ENCODE measurements at regions not wholly inside any gene's neighbourhood (a gene's known extent, or its start where the extent isn't known, plus 50 kb on each side); places are given as distances from the start of the nearest gene placed in this dataset.

- no peak for TF ChIP-seq CTCF (IDR thresholded peaks at IDR 0.05; ENCODE audit: extremely low read depth, low read depth, low read length)
- no peaks in the 10 kb centered on the region for H3K27me3 ChIP-seq (ENCODE audit: insufficient read depth, low read length)
- H3K4me3 ChIP-seq (ENCODE audit: insufficient read depth, low read length), result no peak overlapping the region
Observed at GRCh38 chr5:99133921-99134320, 205.1 kb upstream of the CHD1 start.

DNA sequence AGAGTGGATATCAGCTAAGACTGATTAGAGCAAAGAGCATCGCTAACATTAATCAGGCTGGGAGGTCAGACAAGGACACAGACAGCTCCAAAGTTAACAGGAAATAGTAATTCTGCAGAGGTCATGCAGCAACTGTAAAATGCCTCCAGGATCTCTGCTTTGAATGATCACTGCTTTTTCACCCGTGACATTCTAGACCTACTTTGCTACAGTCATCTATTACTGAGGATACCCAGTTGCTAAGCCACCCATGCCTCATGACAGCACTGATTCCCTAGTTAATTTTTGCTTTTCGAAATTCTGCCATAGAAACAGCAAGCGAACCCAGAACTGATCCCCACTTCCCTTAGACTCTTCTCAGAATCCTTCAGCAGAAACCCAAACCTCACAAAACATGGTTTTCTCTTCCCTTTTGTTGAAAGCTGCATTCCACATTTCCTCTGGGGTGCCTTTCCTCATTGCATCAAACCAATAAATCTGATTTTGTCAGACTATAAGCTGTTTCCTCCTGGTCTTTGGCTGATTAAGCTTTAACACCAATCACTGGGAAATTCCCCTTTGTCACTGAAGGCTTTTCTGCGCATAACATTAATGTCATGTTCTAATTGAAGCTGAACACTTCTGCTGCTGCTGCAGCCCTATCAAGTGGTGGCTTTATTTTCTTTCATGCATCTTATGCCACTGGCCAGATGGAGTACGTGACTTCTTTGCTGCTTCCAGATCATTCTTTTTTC lies 201.1 kb upstream of the CHD1 start:
- Histone ChIP-seq H3K27me3 (ENCODE audit: insufficient read depth, low read length) (no peaks in the 10 kb centered on the region), H2AFZ (ENCODE audit: low read length) (no peak overlapping the region)
- no peak for DNase-seq (ENCODE audit: insufficient read length, low spot score, missing footprints)

More at GRCh38 chr5:99133921-99134320, 205.1 kb upstream of the CHD1 start:
- no peak overlapping the region for H3K4me2 ChIP-seq (ENCODE audit: insufficient read depth, low read length)
- no peak overlapping the region for H2AFZ ChIP-seq (ENCODE audit: low read length)
- no peaks in the 10 kb centered on the region for H3K79me2 ChIP-seq (ENCODE audit: insufficient read depth, low read length)
- DNase-seq (ENCODE audit: insufficient read length, low spot score, missing footprints), result no peak
- no peak overlapping the region for H3K27ac ChIP-seq (ENCODE audit: low read depth, low read length)
- no peaks in the 10 kb centered on the region for H3K36me3 ChIP-seq (ENCODE audit: insufficient read depth, low read length)
- no peaks in the 10 kb centered on the region for H3K4me1 ChIP-seq (ENCODE audit: insufficient read depth, low read length)
- no peaks in the 10 kb centered on the region for H4K20me1 ChIP-seq (ENCODE audit: insufficient read depth, low read length)
- H3K9me3 ChIP-seq (ENCODE audit: low read depth, low read length), result no peaks in the 10 kb centered on the region

DNA sequence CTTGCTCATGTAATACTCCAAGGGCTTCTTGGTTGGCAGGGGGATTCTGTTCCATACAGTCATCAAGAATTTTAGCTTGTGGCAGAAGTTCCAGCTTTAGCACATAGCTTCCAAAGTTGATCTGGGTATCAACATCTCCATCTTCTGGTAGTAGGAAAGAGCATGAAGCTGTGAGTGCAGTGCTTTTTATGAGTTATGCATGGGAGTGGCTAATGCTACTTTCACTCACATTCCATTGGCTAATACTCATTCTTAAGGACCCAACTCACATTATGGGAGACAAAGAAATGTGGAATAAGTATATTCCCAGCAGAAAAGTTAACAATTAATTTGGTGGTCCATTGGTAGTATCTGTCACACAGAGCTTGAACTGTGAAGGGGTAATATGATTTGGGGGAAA lies 194.2 kb upstream of the CHD1 start:
- no peak overlapping the region for H3K27ac ChIP-seq (ENCODE audit: low read depth, low read length)
- H3K9me3 ChIP-seq (ENCODE audit: low read depth, low read length), result no peaks in the 10 kb centered on the region
- DNase-seq (ENCODE audit: insufficient read length, low spot score, missing footprints), result no peak
- no peaks in the 10 kb centered on the region for H3K27me3 ChIP-seq (ENCODE audit: insufficient read depth, low read length)
- H4K20me1 ChIP-seq (ENCODE audit: insufficient read depth, low read length), result no peaks in the 10 kb centered on the region
- H3K4me2 ChIP-seq (ENCODE audit: insufficient read depth, low read length), result no peak overlapping the region
- H3K4me3 ChIP-seq (ENCODE audit: insufficient read depth, low read length), result no peak overlapping the region
- H3K79me2 ChIP-seq (ENCODE audit: insufficient read depth, low read length), result no peaks in the 10 kb centered on the region
- no peak for TF ChIP-seq CTCF (IDR thresholded peaks at IDR 0.05; ENCODE audit: extremely low read depth, low read depth, low read length)
- H3K4me1 ChIP-seq (ENCODE audit: insufficient read depth, low read length), result no peaks in the 10 kb centered on the region
- H2AFZ ChIP-seq (ENCODE audit: low read length), result no peak overlapping the region
- H3K36me3 ChIP-seq (ENCODE audit: insufficient read depth, low read length), result no peaks in the 10 kb centered on the region

More for the DNA sequence above, 201.1 kb upstream of the CHD1 start:
- Histone ChIP-seq H3K9me3 (ENCODE audit: low read depth, low read length) (no peaks in the 10 kb centered on the region), H4K20me1 (ENCODE audit: insufficient read depth, low read length) (no peaks in the 10 kb centered on the region), H3K36me3 (ENCODE audit: insufficient read depth, low read length) (no peaks in the 10 kb centered on the region), H3K79me2 (ENCODE audit: insufficient read depth, low read length) (no peaks in the 10 kb centered on the region), H3K4me1 (ENCODE audit: insufficient read depth, low read length) (no peaks in the 10 kb centered on the region), H3K4me3 (ENCODE audit: insufficient read depth, low read length) (no peak overlapping the region), H3K4me2 (ENCODE audit: insufficient read depth, low read length) (no peak overlapping the region), H3K27ac (ENCODE audit: low read depth, low read length) (no peak overlapping the region)
- no peak for TF ChIP-seq CTCF (IDR thresholded peaks at IDR 0.05; ENCODE audit: extremely low read depth, low read depth, low read length)

- no peak for TF ChIP-seq CTCF (IDR thresholded peaks at IDR 0.05; ENCODE audit: extremely low read depth, low read depth, low read length)
- Histone ChIP-seq H2AFZ (ENCODE audit: low read length) (no peak overlapping the region), H3K27ac (ENCODE audit: low read depth, low read length) (no peak overlapping the region), H3K36me3 (ENCODE audit: insufficient read depth, low read length) (no peaks in the 10 kb centered on the region), H3K4me1 (ENCODE audit: insufficient read depth, low read length) (no peaks in the 10 kb centered on the region), H3K79me2 (ENCODE audit: insufficient read depth, low read length) (no peaks in the 10 kb centered on the region), H3K4me2 (ENCODE audit: insufficient read depth, low read length) (no peak overlapping the region), H3K27me3 (ENCODE audit: insufficient read depth, low read length) (no peaks in the 10 kb centered on the region), H4K20me1 (ENCODE audit: insufficient read depth, low read length) (no peaks in the 10 kb centered on the region), H3K9me3 (ENCODE audit: low read depth, low read length) (no peaks in the 10 kb centered on the region), H3K4me3 (ENCODE audit: insufficient read depth, low read length) (no peak overlapping the region)
- DNase-seq (ENCODE audit: insufficient read length, low spot score, missing footprints), result no peak
Observed at GRCh38 chr5:99119326-99119725, 190.5 kb upstream of the CHD1 start.
